ENCODE measurements at regions not wholly inside any gene's neighbourhood (a gene's known extent, or its start where the extent isn't known, plus 50 kb on each side); places are given as distances from the start of the nearest gene placed in this dataset.

GRCh38 chr9:107875571-107875980 is 386.0 kb upstream of the KLF4 start:
- POLR2A ChIA-PET = no interaction called here
- no peaks in the 10 kb centered on the region for H3K27me3 Mint-ChIP-seq
- intact Hi-C loops (cut with micrococcal nuclease) = no loop called here
- no peaks in the 10 kb centered on the region for H3K9me3 Mint-ChIP-seq
- CTCF ChIA-PET = no interaction called here
- no peaks in the 10 kb centered on the region for H3K4me1 Mint-ChIP-seq (ENCODE audit: low read depth)
- H3K27ac Mint-ChIP-seq = no peak overlapping the region
- H3K4me3 Mint-ChIP-seq = no peak overlapping the region
- no peak for DNase-seq
- no peaks in the 10 kb centered on the region for H3K36me3 Mint-ChIP-seq

- Mint-ChIP-seq H3K9me3 (no peaks in the 10 kb centered on the region), H3K4me1 (ENCODE audit: low read depth) (no peaks in the 10 kb centered on the region), H3K27me3 (no peaks in the 10 kb centered on the region), H3K27ac (no peak overlapping the region), H3K4me3 (no peak overlapping the region), H3K36me3 (no peaks in the 10 kb centered on the region)
- intact Hi-C loops (cut with micrococcal nuclease) = no loop called here
- DNase-seq = no peak
- CTCF ChIA-PET = no interaction called here
- POLR2A ChIA-PET = no interaction called here
These were observed 385.2 kb upstream of the KLF4 start for GRCh38 chr9:107874591-107875369.

- no peak for DNase-seq
- intact Hi-C loops (cut with micrococcal nuclease) = no loop called here
- Mint-ChIP-seq H3K27ac (no peak overlapping the region), H3K27me3 (no peaks in the 10 kb centered on the region), H3K4me1 (ENCODE audit: low read depth) (no peaks in the 10 kb centered on the region), H3K9me3 (no peaks in the 10 kb centered on the region), H3K36me3 (no peaks in the 10 kb centered on the region), H3K4me3 (no peak overlapping the region)
- ChIA-PET CTCF (no interaction called here), POLR2A (no interaction called here)
These were observed 384.6 kb upstream of the KLF4 start for GRCh38 chr9:107874137-107874536.

- ChIA-PET CTCF (no interaction called here), POLR2A (no interaction called here)
- Mint-ChIP-seq H3K4me1 (ENCODE audit: low read depth) (no peaks in the 10 kb centered on the region), H3K36me3 (no peaks in the 10 kb centered on the region), H3K27ac (no peak overlapping the region), H3K9me3 (no peaks in the 10 kb centered on the region), H3K27me3 (no peaks in the 10 kb centered on the region), H3K4me3 (no peak overlapping the region)
- no peak for DNase-seq
- intact Hi-C loops (cut with micrococcal nuclease) = no loop called here
These were observed 383.1 kb upstream of the KLF4 start for GRCh38 chr9:107872457-107873192.

- ChIA-PET POLR2A (no interaction called here), CTCF (no interaction called here)
- no peaks in the 10 kb centered on the region for H3K27me3 Mint-ChIP-seq
- no peak overlapping the region for H3K4me3 Mint-ChIP-seq
- H3K4me1 Mint-ChIP-seq (ENCODE audit: low read depth) = no peaks in the 10 kb centered on the region
- no peak for DNase-seq
- H3K36me3 Mint-ChIP-seq = no peaks in the 10 kb centered on the region
- intact Hi-C loops (cut with micrococcal nuclease) = no loop called here
- no peaks in the 10 kb centered on the region for H3K9me3 Mint-ChIP-seq
- no peak overlapping the region for H3K27ac Mint-ChIP-seq
These were observed 381.5 kb upstream of the KLF4 start for GRCh38 chr9:107870927-107871680.

- CTCF ChIA-PET = no interaction called here
- intact Hi-C loops (cut with micrococcal nuclease) = no loop called here
- Mint-ChIP-seq H3K27ac (no peak overlapping the region), H3K36me3 (no peaks in the 10 kb centered on the region), H3K9me3 (no peaks in the 10 kb centered on the region), H3K27me3 (no peaks in the 10 kb centered on the region), H3K4me3 (no peak overlapping the region), H3K4me1 (ENCODE audit: low read depth) (no peaks in the 10 kb centered on the region)
- DNase-seq = no peak
- POLR2A ChIA-PET = no interaction called here
These were observed 380.7 kb upstream of the KLF4 start for GRCh38 chr9:107870221-107870620.

- POLR2A ChIA-PET = no interaction called here
These were observed 379.5 kb upstream of the KLF4 start for GRCh38 chr9:107869111-107869510.

GRCh38 chr9:107868186-107868585 is 378.6 kb upstream of the KLF4 start:
- no peaks in the 10 kb centered on the region for H3K27me3 Mint-ChIP-seq
- H3K4me3 Mint-ChIP-seq = no peak overlapping the region
- POLR2A ChIA-PET = no interaction called here
- no peaks in the 10 kb centered on the region for H3K36me3 Mint-ChIP-seq
- CTCF ChIA-PET = no interaction called here
- H3K4me1 Mint-ChIP-seq (ENCODE audit: low read depth) = no peaks in the 10 kb centered on the region
- intact Hi-C loops (cut with micrococcal nuclease) = no loop called here
- DNase-seq = no peak
- H3K27ac Mint-ChIP-seq = no peak overlapping the region
- H3K9me3 Mint-ChIP-seq = no peaks in the 10 kb centered on the region

More at GRCh38 chr9:107869111-107869510, 379.5 kb upstream of the KLF4 start:
- intact Hi-C loops (cut with micrococcal nuclease) = no loop called here
- Mint-ChIP-seq H3K4me1 (ENCODE audit: low read depth) (no peaks in the 10 kb centered on the region), H3K36me3 (no peaks in the 10 kb centered on the region), H3K27ac (no peak overlapping the region), H3K9me3 (no peaks in the 10 kb centered on the region), H3K4me3 (no peak overlapping the region), H3K27me3 (no peaks in the 10 kb centered on the region)
- CTCF ChIA-PET = no interaction called here
- DNase-seq = no peak

- no peak for DNase-seq
- H3K27me3 Mint-ChIP-seq = no peaks in the 10 kb centered on the region
- ChIA-PET CTCF (no interaction called here), POLR2A (no interaction called here)
- H3K36me3 Mint-ChIP-seq = no peaks in the 10 kb centered on the region
- no peaks in the 10 kb centered on the region for H3K4me1 Mint-ChIP-seq (ENCODE audit: low read depth)
- H3K9me3 Mint-ChIP-seq = no peaks in the 10 kb centered on the region
- intact Hi-C loops (cut with micrococcal nuclease) = no loop called here
- no peak overlapping the region for H3K27ac Mint-ChIP-seq
- no peak overlapping the region for H3K4me3 Mint-ChIP-seq
These were observed 378.2 kb upstream of the KLF4 start for GRCh38 chr9:107867738-107868137.

GRCh38 chr9:107866711-107867311 is 377.2 kb upstream of the KLF4 start:
- no peaks in the 10 kb centered on the region for H3K27me3 Mint-ChIP-seq
- CTCF ChIA-PET = no interaction called here
- H3K27ac Mint-ChIP-seq = no peak overlapping the region
- DNase-seq = no peak
- H3K36me3 Mint-ChIP-seq = no peaks in the 10 kb centered on the region
- intact Hi-C loops (cut with micrococcal nuclease) = no loop called here
- no peaks in the 10 kb centered on the region for H3K4me1 Mint-ChIP-seq (ENCODE audit: low read depth)
- H3K9me3 Mint-ChIP-seq = no peaks in the 10 kb centered on the region
- no peak overlapping the region for H3K4me3 Mint-ChIP-seq
- POLR2A ChIA-PET = no interaction called here

GRCh38 chr9:107863396-107863795 is 373.8 kb upstream of the KLF4 start:
- Mint-ChIP-seq H3K36me3 (no peaks in the 10 kb centered on the region), H3K27ac (no peak overlapping the region), H3K4me3 (no peak overlapping the region), H3K4me1 (ENCODE audit: low read depth) (no peaks in the 10 kb centered on the region), H3K27me3 (no peaks in the 10 kb centered on the region), H3K9me3 (no peaks in the 10 kb centered on the region)
- ChIA-PET CTCF (no interaction called here), POLR2A (no interaction called here)
- DNase-seq = no peak
- intact Hi-C loops (cut with micrococcal nuclease) = no loop called here

- Mint-ChIP-seq H3K4me3 (no peak overlapping the region), H3K27me3 (no peaks in the 10 kb centered on the region), H3K9me3 (no peaks in the 10 kb centered on the region), H3K27ac (no peak overlapping the region), H3K4me1 (ENCODE audit: low read depth) (no peaks in the 10 kb centered on the region), H3K36me3 (no peaks in the 10 kb centered on the region)
- intact Hi-C loops (cut with micrococcal nuclease) = no loop called here
- no peak for DNase-seq
- CTCF ChIA-PET = no interaction called here
- POLR2A ChIA-PET = no interaction called here
These were observed 373.3 kb upstream of the KLF4 start for GRCh38 chr9:107862881-107863280.
